ENCODE measurements at regions not wholly inside any gene's neighbourhood (a gene's known extent, or its start where the extent isn't known, plus 50 kb on each side); places are given as distances from the start of the nearest gene placed in this dataset.

- CTCF ChIA-PET = no interaction called here
- H3K4me1 ChIP-seq (ENCODE audit: control insufficient read depth, insufficient read depth, low read length) = no peaks in the 10 kb centered on the region; the same call in 1 of the 2 replicates
- H3K4me3 ChIP-seq (ENCODE audit: low read depth, low read length) = no peak overlapping the region
- H3K9me3 ChIP-seq (ENCODE audit: control insufficient read depth, insufficient read depth, low read depth, low read length) = no peaks in the 10 kb centered on the region
- no peaks in the 10 kb centered on the region for H3K36me3 ChIP-seq (ENCODE audit: control insufficient read depth in 2 of 2, insufficient read depth in 1 of 2, low read length in 2 of 2)
- H3K27ac ChIP-seq (ENCODE audit: extremely low read depth, low read depth, low read length) = no peak overlapping the region
- TF ChIP-seq ZNF324 (tag by site-specific recombination; IDR thresholded peaks at IDR 0.05) (no peak), ZNF211 (tag by site-specific recombination; IDR thresholded peaks at IDR 0.05; ENCODE audit: low read depth) (no peak), ZNF24 (tag by site-specific recombination; IDR thresholded peaks at IDR 0.05) (no peak), ZNF133 (tag by site-specific recombination; IDR thresholded peaks at IDR 0.05) (no peak), ZNF518A (tag by site-specific recombination; conservative IDR thresholded peaks at IDR 0.05; ENCODE audit: low read depth) (no peak), ZFHX2 (tag by site-specific recombination; conservative IDR thresholded peaks at IDR 0.05) (no peak), GLIS1 (tag by site-specific recombination; IDR thresholded peaks at IDR 0.05) (no peak), ZBTB26 (tag by site-specific recombination; optimal IDR thresholded peaks at IDR 0.05) (no peak), ZNF513 (tag by site-specific recombination; IDR thresholded peaks at IDR 0.05) (no peak), ZNF223 (tag by site-specific recombination; IDR thresholded peaks at IDR 0.05) (no peak), ZNF214 (tag by site-specific recombination; IDR thresholded peaks at IDR 0.05; ENCODE audit: borderline replicate concordance) (no peak), PRDM10 (tag by site-specific recombination; IDR thresholded peaks at IDR 0.05) (no peak), HIC1 (tag by site-specific recombination; IDR thresholded peaks at IDR 0.05) (no peak), ZBTB48 (tag by site-specific recombination; IDR thresholded peaks at IDR 0.05) (no peak), ZNF530 (tag by site-specific recombination; IDR thresholded peaks at IDR 0.05; ENCODE audit: low read depth) (no peak), ZNF26 (tag by site-specific recombination; IDR thresholded peaks at IDR 0.05) (no peak)
- POLR2A ChIA-PET = no interaction called here
Observed at GRCh38 chr10:111266165-111266564, 189.3 kb downstream of the ADRA2A start.

All from HEK293 (cell line).